ENCODE measurements at regions not wholly inside any gene's neighbourhood (a gene's known extent, or its start where the extent isn't known, plus 50 kb on each side); places are given as distances from the start of the nearest gene placed in this dataset.

- no peaks in the 10 kb centered on the region for H3K4me1 ChIP-seq (ENCODE audit: low read length)
- H4K20me1 ChIP-seq (ENCODE audit: insufficient read depth, low read length), result no peaks in the 10 kb centered on the region
- no peak overlapping the region for H3K27ac ChIP-seq (ENCODE audit: low read length)
- no peaks in the 10 kb centered on the region for H3K36me3 ChIP-seq (replicated peaks; ENCODE audit: insufficient read depth, low read length)
- no peaks in the 10 kb centered on the region for H3K9me3 ChIP-seq (replicated peaks; ENCODE audit: insufficient read depth, low read length)
- H3K79me2 ChIP-seq (ENCODE audit: low read length), result no peaks in the 10 kb centered on the region
- H3K9me2 ChIP-seq (replicated peaks; ENCODE audit: insufficient read depth, low read length), result no peaks in the 10 kb centered on the region
- no peaks in the 10 kb centered on the region for H3K27me3 ChIP-seq (replicated peaks; ENCODE audit: insufficient read depth, low read length)
- H3K9ac ChIP-seq (ENCODE audit: low read length), result no peak overlapping the region
- TF ChIP-seq EZH2 (optimal IDR thresholded peaks at IDR 0.05; ENCODE audit: low read depth, low read length) (no peak), CTCF (IDR thresholded peaks at IDR 0.05; ENCODE audit: low read length) (no peak), EZH2phosphoT487 (IDR thresholded peaks at IDR 0.05; ENCODE audit: low read length) (no peak)
- H3K4me2 ChIP-seq (ENCODE audit: low read depth, low read length), result no peak overlapping the region
- no peak for DNase-seq
- no peak overlapping the region for H3K4me3 ChIP-seq (ENCODE audit: low read length)
- H2AFZ ChIP-seq (ENCODE audit: low read length), result no peak overlapping the region
- no peaks in the 10 kb centered on the region for H3F3A ChIP-seq (ENCODE audit: insufficient read depth, low read length)
These were observed 493.7 kb upstream of the HS6ST1 start for GRCh38 chr2:128812183-128812940.

GRCh38 chr2:128813352-128814034 lies 494.8 kb upstream of the HS6ST1 start:
- Histone ChIP-seq H3K27ac (ENCODE audit: low read length) (no peak overlapping the region), H3K9me3 (replicated peaks; ENCODE audit: insufficient read depth, low read length) (no peaks in the 10 kb centered on the region), H3K4me2 (ENCODE audit: low read depth, low read length) (no peak overlapping the region), H2AFZ (ENCODE audit: low read length) (no peak overlapping the region), H4K20me1 (ENCODE audit: insufficient read depth, low read length) (no peaks in the 10 kb centered on the region), H3K27me3 (replicated peaks; ENCODE audit: insufficient read depth, low read length) (no peaks in the 10 kb centered on the region), H3F3A (ENCODE audit: insufficient read depth, low read length) (no peaks in the 10 kb centered on the region), H3K36me3 (replicated peaks; ENCODE audit: insufficient read depth, low read length) (no peaks in the 10 kb centered on the region), H3K4me3 (ENCODE audit: low read length) (no peak overlapping the region), H3K9me2 (replicated peaks; ENCODE audit: insufficient read depth, low read length) (no peaks in the 10 kb centered on the region), H3K4me1 (ENCODE audit: low read length) (no peaks in the 10 kb centered on the region), H3K9ac (ENCODE audit: low read length) (no peak overlapping the region), H3K79me2 (ENCODE audit: low read length) (no peaks in the 10 kb centered on the region)
- no peak for TF ChIP-seq EZH2 (optimal IDR thresholded peaks at IDR 0.05; ENCODE audit: low read depth, low read length)
- no peak for TF ChIP-seq EZH2phosphoT487 (IDR thresholded peaks at IDR 0.05; ENCODE audit: low read length)
- TF ChIP-seq CTCF (IDR thresholded peaks at IDR 0.05; ENCODE audit: low read length), result no peak
- no peak for DNase-seq

GRCh38 chr2:128815248-128815647 lies 496.6 kb upstream of the HS6ST1 start:
- Histone ChIP-seq H3K36me3 (replicated peaks; ENCODE audit: insufficient read depth, low read length) (no peaks in the 10 kb centered on the region), H3K79me2 (ENCODE audit: low read length) (no peaks in the 10 kb centered on the region), H3K4me1 (ENCODE audit: low read length) (no peaks in the 10 kb centered on the region), H2AFZ (ENCODE audit: low read length) (no peak overlapping the region), H3K27ac (ENCODE audit: low read length) (no peak overlapping the region), H3K4me2 (ENCODE audit: low read depth, low read length) (no peak overlapping the region), H3K27me3 (replicated peaks; ENCODE audit: insufficient read depth, low read length) (no peaks in the 10 kb centered on the region), H3K9ac (ENCODE audit: low read length) (no peak overlapping the region), H4K20me1 (ENCODE audit: insufficient read depth, low read length) (no peaks in the 10 kb centered on the region), H3K9me3 (replicated peaks; ENCODE audit: insufficient read depth, low read length) (no peaks in the 10 kb centered on the region), H3F3A (ENCODE audit: insufficient read depth, low read length) (no peaks in the 10 kb centered on the region), H3K9me2 (replicated peaks; ENCODE audit: insufficient read depth, low read length) (no peaks in the 10 kb centered on the region), H3K4me3 (ENCODE audit: low read length) (no peak overlapping the region)
- DNase-seq, result no peak
- TF ChIP-seq CTCF (IDR thresholded peaks at IDR 0.05; ENCODE audit: low read length) (no peak), EZH2phosphoT487 (IDR thresholded peaks at IDR 0.05; ENCODE audit: low read length) (no peak)
